GM23338 (cell line): ENCODE measurements at regions not wholly inside any gene's neighbourhood (a gene's known extent, or its start where the extent isn't known, plus 50 kb on each side); places are given as distances from the start of the nearest gene placed in this dataset.

Experiments used
- ATAC-seq: fragments of 200-7000 bp; cut with Tn5 transposase; 3 replicates; pipeline ENCODE4 v1.9.1; 2020
- DNase-seq: peaks from one replicate; pipeline ENCODE4 v3.0.0-alpha.2; 2015; ENCODE audit warnings: low spot score
- H2AFZ ChIP-seq: fragments of 200-600 bp; sonication (generic); 2 replicates; pipeline ENCODE4 v1.8.0; 2016; ENCODE audit warnings: antibody characterized with exemption, mild to moderate bottlenecking, moderate library complexity
- H3F3A ChIP-seq: fragments of 200-600 bp; sonication (generic); replicated peaks from 2 replicates; pipeline ENCODE4 v1.8.0; 2017; ENCODE audit warnings: antibody characterized with exemption, mixed run types, low read depth
- H3K27ac ChIP-seq: fragments of 200-600 bp; sonication (generic); 2 replicates; pipeline ENCODE4 v1.6.1; 2016; ENCODE audit warnings: low read depth
- H3K27me3 ChIP-seq: fragments of 200-600 bp; sonication (generic); 2 replicates; pipeline ENCODE4 v1.8.0; 2016; ENCODE audit warnings: mild to moderate bottlenecking, mixed run types, moderate library complexity; ENCODE audit not compliant: insufficient read depth
- H3K36me3 ChIP-seq: fragments of 200-600 bp; sonication (generic); 2 replicates; pipeline ENCODE4 v1.8.0; 2016; ENCODE audit warnings: mild to moderate bottlenecking; ENCODE audit not compliant: insufficient read depth
- H3K4me1 ChIP-seq: fragments of 200-600 bp; sonication (generic); 2 replicates; pipeline ENCODE4 v1.8.0; 2016; ENCODE audit warnings: mild to moderate bottlenecking, moderate library complexity; ENCODE audit not compliant: insufficient read depth
- H3K4me2 ChIP-seq: fragments of 200-600 bp; sonication (generic); 2 replicates; pipeline ENCODE4 v1.7.1; 2017; ENCODE audit warnings: mixed run types
- H3K4me3 ChIP-seq: fragments of 200-600 bp; sonication (generic); 2 replicates; pipeline ENCODE4 v1.6.1; 2016; ENCODE audit warnings: mixed run types
- H3K79me2 ChIP-seq: fragments of 200-600 bp; sonication (generic); replicated peaks from 2 replicates; pipeline ENCODE4 v1.8.0; 2017; ENCODE audit warnings: mild to moderate bottlenecking; ENCODE audit not compliant: insufficient read depth
- H3K9me2 ChIP-seq: fragments of 200-600 bp; sonication (generic); 2 replicates; pipeline ENCODE4 v1.8.0; 2017; ENCODE audit not compliant: insufficient read depth
- H4K20me1 ChIP-seq: fragments of 200-600 bp; sonication (generic); replicated peaks from 2 replicates; pipeline ENCODE4 v1.8.0; 2017; ENCODE audit warnings: mild to moderate bottlenecking; ENCODE audit not compliant: insufficient read depth
- H3K27ac Mint-ChIP-seq: 2 replicates; pipeline ENCODE4 v1.8.0; 2020; ENCODE audit warnings: inconsistent platforms, mild to moderate bottlenecking, moderate library complexity, mixed read lengths
- H3K27me3 Mint-ChIP-seq: 3 replicates; pipeline ENCODE4 v1.8.0; 2022; ENCODE audit warnings: low read depth, mild to moderate bottlenecking, moderate library complexity, mixed read lengths, inconsistent platforms; ENCODE audit not compliant: insufficient read depth, poor library complexity
- H3K36me3 Mint-ChIP-seq: 3 replicates; pipeline ENCODE4 v1.8.0; 2021; ENCODE audit warnings: low read depth, mild to moderate bottlenecking, inconsistent platforms, moderate library complexity, mixed read lengths
- H3K4me1 Mint-ChIP-seq: 3 replicates; pipeline ENCODE4 v1.8.0; 2020; ENCODE audit warnings: mild to moderate bottlenecking, inconsistent platforms, mixed read lengths
- H3K4me3 Mint-ChIP-seq: 3 replicates; pipeline ENCODE4 v1.8.0; 2021; ENCODE audit warnings: moderate library complexity, mild to moderate bottlenecking, inconsistent platforms, mixed read lengths
- H3K9me3 Mint-ChIP-seq: 3 replicates; pipeline ENCODE4 v1.8.0; 2020; ENCODE audit warnings: moderate library complexity, mild to moderate bottlenecking, inconsistent platforms, mixed read lengths
- CTCF ChIP-seq, 2 experiments: fragments of 200-600 bp in 1 of 2; sonication (generic) in 1 of 2; conservative IDR thresholded peaks; 2 replicates each; pipeline versions ENCODE4 v1.5.1 to v1.6.1; 2016 to 2017; ENCODE audit warnings: antibody characterized with exemption in 2 of 2, low read depth in 2 of 2, mild to moderate bottlenecking in 2 of 2, moderate library complexity in 1 of 2
- ETS1 ChIP-seq: IDR thresholded peaks from 2 replicates; pipeline ENCODE4 v1.6.1; 2016; ENCODE audit warnings: antibody characterized with exemption
- EZH2 ChIP-seq: fragments of 200-600 bp; sonication (generic); IDR thresholded peaks from one replicate; pipeline ENCODE4 v1.8.0; 2017; ENCODE audit warnings: antibody characterized with exemption, mild to moderate bottlenecking, low read depth; ENCODE audit not compliant: unreplicated experiment
- EZH2phosphoT487 ChIP-seq: fragments of 200-600 bp; sonication (generic); IDR thresholded peaks from one replicate; pipeline ENCODE4 v1.8.1; 2018; ENCODE audit warnings: antibody characterized with exemption; ENCODE audit not compliant: unreplicated experiment
- JUNB ChIP-seq: IDR thresholded peaks from one replicate; pipeline ENCODE4 v1.6.1; 2016; ENCODE audit warnings: antibody characterized with exemption; ENCODE audit not compliant: unreplicated experiment
- POLR2AphosphoS5 ChIP-seq: IDR thresholded peaks from 2 replicates; pipeline ENCODE4 v1.6.1; 2016; ENCODE audit warnings: antibody characterized with exemption, low read depth
- REST ChIP-seq: IDR thresholded peaks from one replicate; pipeline ENCODE4 v1.6.1; 2018; ENCODE audit warnings: antibody characterized with exemption; ENCODE audit not compliant: unreplicated experiment
- ZNF462 ChIP-seq: fragments of 250-450 bp; sonication (Bioruptor Pico); IDR thresholded peaks from 2 replicates; pipeline ENCODE4 v1.5.0; 2020; ENCODE audit warnings: mild to moderate bottlenecking, moderate library complexity

GRCh38 chr11:95466416-95466815 lies 235.4 kb upstream of the SESN3 start:
- Histone ChIP-seq H3K9me2 (no peaks in the 10 kb centered on the region; the same call in 1 of the 2 replicates), H3K36me3 (no peaks in the 10 kb centered on the region), H3K79me2 (no peaks in the 10 kb centered on the region), H2AFZ (no peak overlapping the region), H3K27me3 (no peaks in the 10 kb centered on the region), H3F3A (no peaks in the 10 kb centered on the region), H3K4me3 (no peak overlapping the region), H3K4me1 (no peaks in the 10 kb centered on the region), H3K27ac (no peak overlapping the region), H4K20me1 (no peaks in the 10 kb centered on the region), H3K4me2 (no peak overlapping the region)
- Mint-ChIP-seq H3K9me3 (no peaks in the 10 kb centered on the region; the same call in 2 of the 3 replicates), H3K36me3 (no peaks in the 10 kb centered on the region), H3K4me3 (no peak overlapping the region), H3K4me1 (no peaks in the 10 kb centered on the region), H3K27ac (no peak overlapping the region), H3K27me3 (no peaks in the 10 kb centered on the region)
- no peak for DNase-seq
- ATAC-seq: no peak
- TF ChIP-seq CTCF (conservative IDR thresholded peaks at IDR 0.05; ENCODE audit: low read depth in 2 of 2) (no peak), ZNF462 (CRISPR knock-in tag) (no peak)

- Histone ChIP-seq H2AFZ (no peak overlapping the region), H3K79me2 (no peaks in the 10 kb centered on the region), H3K4me3 (no peak overlapping the region), H4K20me1 (no peaks in the 10 kb centered on the region), H3K27ac (no peak overlapping the region), H3K4me2 (no peak overlapping the region), H3K9me2 (no peaks in the 10 kb centered on the region; the same call in 1 of the 2 replicates), H3K4me1 (no peaks in the 10 kb centered on the region), H3F3A (no peaks in the 10 kb centered on the region), H3K27me3 (no peaks in the 10 kb centered on the region), H3K36me3 (no peaks in the 10 kb centered on the region)
- Mint-ChIP-seq H3K9me3 (no peaks in the 10 kb centered on the region), H3K4me1 (no peaks in the 10 kb centered on the region), H3K4me3 (no peak overlapping the region), H3K27me3 (no peaks in the 10 kb centered on the region), H3K27ac (no peak overlapping the region), H3K36me3 (no peaks in the 10 kb centered on the region)
- ATAC-seq: peak; percentile 55
- no peak for DNase-seq
- TF ChIP-seq JUNB: no peak
- no peak for TF ChIP-seq POLR2AphosphoS5
- no peak for TF ChIP-seq REST
- no peak for TF ChIP-seq ETS1
- TF ChIP-seq EZH2: no peak
- TF ChIP-seq EZH2phosphoT487: no peak
Observed at GRCh38 chr11:95465887-95466286, 234.9 kb upstream of the SESN3 start.
